ENCODE measurements at regions not wholly inside any gene's neighbourhood (a gene's known extent, or its start where the extent isn't known, plus 50 kb on each side); places are given as distances from the start of the nearest gene placed in this dataset.
A peak's percentile ranks its signal among the peaks of the same experiment; 100 is the strongest.
"Not testable (repeated sequence)": the region's sequence is repeated elsewhere in the genome, so short reads cannot be mapped to it uniquely, and the experiment has no call there.

- intact Hi-C loops (cut with DNase I) = no loop called here
- no peak for DNase-seq
Observed at GRCh38 chr1:189275796-189276195, 1201.9 kb downstream of the BRINP3 start.

GRCh38 chr1:189289346-189289745 lies 1188.3 kb downstream of the BRINP3 start:
- intact Hi-C loops (cut with DNase I) = no loop called here

GRCh38 chr1:189301235-189301634 lies 1176.4 kb downstream of the BRINP3 start:
- intact Hi-C loops (cut with DNase I) = no loop called here
- DNase-seq = no peak

More at GRCh38 chr1:189289346-189289745, 1188.3 kb downstream of the BRINP3 start:
- DNase-seq = no peak

GRCh38 chr1:189305279-189305678 lies 1172.4 kb downstream of the BRINP3 start:
- intact Hi-C loops (cut with DNase I) = no loop called here
- no peak for DNase-seq

GRCh38 chr1:189311915-189312314 lies 1165.7 kb downstream of the BRINP3 start:
- intact Hi-C loops (cut with DNase I) = no loop called here
- no peak for DNase-seq

GRCh38 chr1:189312499-189312898 lies 1165.2 kb downstream of the BRINP3 start:
- no peak for DNase-seq
- intact Hi-C loops (cut with DNase I) = no loop called here

GRCh38 chr1:189313488-189313887 lies 1164.2 kb downstream of the BRINP3 start:
- intact Hi-C loops (cut with DNase I) = no loop called here
- DNase-seq = no peak

- intact Hi-C loops (cut with DNase I) = no loop called here
- no peak for DNase-seq
Observed at GRCh38 chr1:189315035-189315901, 1162.4 kb downstream of the BRINP3 start.

- intact Hi-C loops (cut with DNase I) = no loop called here
- no peak for DNase-seq
Observed at GRCh38 chr1:189323091-189323490, 1154.6 kb downstream of the BRINP3 start.

GRCh38 chr1:189331071-189331470 lies 1146.6 kb downstream of the BRINP3 start:
- intact Hi-C loops (cut with DNase I) = not testable (repeated sequence)
- peak in 2 of 10 donors; percentile 24 to 65 for DNase-seq

GRCh38 chr1:189336115-189337100 lies 1141.3 kb downstream of the BRINP3 start:
- intact Hi-C loops (cut with DNase I) = no loop called here

GRCh38 chr1:189349607-189350006 lies 1128.1 kb downstream of the BRINP3 start:
- intact Hi-C loops (cut with DNase I) = no loop called here
- DNase-seq = no peak

More at GRCh38 chr1:189336115-189337100, 1141.3 kb downstream of the BRINP3 start:
- DNase-seq = peak in 2 of 10 donors; percentile 55 to 66

GRCh38 chr1:189350983-189351616 lies 1126.6 kb downstream of the BRINP3 start:
- no peak for DNase-seq
- intact Hi-C loops (cut with DNase I) = no loop called here

- intact Hi-C loops (cut with DNase I) = no loop called here
- DNase-seq = no peak
Observed at GRCh38 chr1:189351960-189352359, 1125.7 kb downstream of the BRINP3 start.

GRCh38 chr1:189356206-189356605 lies 1121.5 kb downstream of the BRINP3 start:
- no peak for DNase-seq
- intact Hi-C loops (cut with DNase I) = no loop called here

GRCh38 chr1:189357317-189357716 lies 1120.3 kb downstream of the BRINP3 start:
- intact Hi-C loops (cut with DNase I) = no loop called here

GRCh38 chr1:189369612-189370011 lies 1108.1 kb downstream of the BRINP3 start:
- no peak for DNase-seq
- intact Hi-C loops (cut with DNase I) = no loop called here

More at GRCh38 chr1:189357317-189357716, 1120.3 kb downstream of the BRINP3 start:
- no peak for DNase-seq

GRCh38 chr1:189374816-189375215 lies 1102.8 kb downstream of the BRINP3 start:
- intact Hi-C loops (cut with DNase I) = no loop called here
- no peak for DNase-seq

- intact Hi-C loops (cut with DNase I) = no loop called here
- DNase-seq = peak in 1 of 10 donors; percentile 22
Observed at GRCh38 chr1:189405419-189405818, 1072.2 kb downstream of the BRINP3 start.

- no peak for DNase-seq
- intact Hi-C loops (cut with DNase I) = no loop called here
Observed at GRCh38 chr1:189409774-189410173, 1067.9 kb downstream of the BRINP3 start.
